PC-9 (cell line): ENCODE measurements at regions not wholly inside any gene's neighbourhood (a gene's known extent, or its start where the extent isn't known, plus 50 kb on each side); places are given as distances from the start of the nearest gene placed in this dataset.

Experiments used
- BruUV-seq: library from RNA; stranded (reverse); fragments of 400-500 nt; replicated peaks from 2 replicates; lab custom pipeline; 2021; lab: Mats Ljungman, UMichigan
- CTCF ChIA-PET: fragments of 300-600 bp; sonication (Branson Sonifier 250); formaldehyde crosslinking; loops from one replicate; lab custom pipeline; 2022; ENCODE audit warnings: antibody characterized with exemption; lab: Charles Lee
- POLR2A ChIA-PET: fragments of 300-600 bp; sonication (Branson Sonifier 250); formaldehyde crosslinking; loops from one replicate; lab custom pipeline; 2022; ENCODE audit warnings: antibody characterized with exemption; ENCODE audit not compliant: unreplicated experiment; lab: Charles Lee
- DNase-seq, 2 experiments: peaks; one replicate each; pipeline versions ENCODE4 v3.0.0 to v3.0.0-alpha.2; 2015 to 2022; ENCODE audit warnings: mixed read lengths in 1 of 2
- H2AFZ ChIP-seq: fragments of 200-600 bp; sonication (generic); 2 replicates; pipeline ENCODE4 v1.8.1; 2017; ENCODE audit warnings: antibody characterized with exemption
- H3F3A ChIP-seq: fragments of 200-600 bp; sonication (generic); 2 replicates; pipeline ENCODE4 v1.8.1; 2017; ENCODE audit warnings: antibody characterized with exemption, mild to moderate bottlenecking, low read depth; ENCODE audit not compliant: insufficient read depth
- H3K27ac ChIP-seq: fragments of 200-600 bp; sonication (generic); 2 replicates; pipeline ENCODE4 v1.6.1; 2016; ENCODE audit warnings: mixed run types
- H3K27me3 ChIP-seq: fragments of 200-600 bp; sonication (generic); 2 replicates; pipeline ENCODE4 v1.6.1; 2016; ENCODE audit warnings: low read depth, mixed run types; ENCODE audit not compliant: insufficient read depth
- H3K36me3 ChIP-seq: fragments of 200-600 bp; sonication (generic); 2 replicates; pipeline ENCODE4 v1.6.1; 2016; ENCODE audit warnings: low read depth, mixed run types
- H3K4me1 ChIP-seq: fragments of 200-600 bp; sonication (generic); replicated peaks from 2 replicates; pipeline ENCODE4 v1.6.1; 2016; ENCODE audit warnings: mixed run types; ENCODE audit not compliant: insufficient read depth
- H3K4me2 ChIP-seq: fragments of 200-600 bp; sonication (generic); 2 replicates; pipeline ENCODE4 v1.6.1; 2017; ENCODE audit warnings: mixed run types
- H3K4me3 ChIP-seq: fragments of 200-600 bp; sonication (generic); 2 replicates; pipeline ENCODE4 v1.6.1; 2016; ENCODE audit warnings: mixed run types
- H3K79me2 ChIP-seq: fragments of 200-600 bp; sonication (generic); 2 replicates; pipeline ENCODE4 v1.6.1; 2017; ENCODE audit warnings: low read depth, mixed run types
- H3K9me2 ChIP-seq: fragments of 200-600 bp; sonication (generic); 2 replicates; pipeline ENCODE4 v1.8.1; 2017; ENCODE audit warnings: mild to moderate bottlenecking; ENCODE audit not compliant: insufficient read depth
- H3K9me3 ChIP-seq: fragments of 200-600 bp; sonication (generic); 2 replicates; pipeline ENCODE4 v1.8.1; 2016; ENCODE audit warnings: low read depth; ENCODE audit not compliant: insufficient read depth
- H4K20me1 ChIP-seq: fragments of 200-600 bp; sonication (generic); 2 replicates; pipeline ENCODE4 v1.8.1; 2017; ENCODE audit not compliant: insufficient read depth
- CTCF ChIP-seq: fragments of 200-600 bp; sonication (generic); conservative IDR thresholded peaks from 2 replicates; pipeline ENCODE4 v1.6.1; 2017; ENCODE audit warnings: mixed run types, antibody characterized with exemption, mild to moderate bottlenecking, moderate library complexity
- EZH2 ChIP-seq: fragments of 200-600 bp; sonication (generic); IDR thresholded peaks from 2 replicates; pipeline ENCODE4 v1.8.0; 2017; ENCODE audit warnings: antibody characterized with exemption, low read depth
- intact Hi-C: fragments of 100-400 bp; cut with micrococcal nuclease; formaldehyde crosslinking; loops from one replicate; pipeline ENCODE4 v1.10.0; 2022; ENCODE audit not compliant: unreplicated experiment

- H3K4me1 ChIP-seq: no peaks in the 10 kb centered on the region
- no peaks in the 10 kb centered on the region for H3F3A ChIP-seq
- no peaks in the 10 kb centered on the region for H3K9me2 ChIP-seq
- no peak overlapping the region for H3K4me3 ChIP-seq
- H3K4me2 ChIP-seq: no peak overlapping the region
- intact Hi-C loops: no loop called here
- no peaks in the 10 kb centered on the region for H3K9me3 ChIP-seq
- no peak for TF ChIP-seq CTCF
- no peak for TF ChIP-seq EZH2
- peak in 1 of 2 experiments; percentile 38 for DNase-seq
- POLR2A ChIA-PET: no interaction called here
- CTCF ChIA-PET: no interaction called here
- H3K36me3 ChIP-seq: no peaks in the 10 kb centered on the region
- BruUV-seq: no TSS peak
- no peak overlapping the region for H3K27ac ChIP-seq
- H3K79me2 ChIP-seq: no peaks in the 10 kb centered on the region
- no peaks in the 10 kb centered on the region for H4K20me1 ChIP-seq
- H3K27me3 ChIP-seq: no peaks in the 10 kb centered on the region
- no peak overlapping the region; the same call in 1 of the 2 replicates for H2AFZ ChIP-seq
Measured at GRCh38 chr12:28987538-28988324, 161.3 kb upstream of the FAR2 start.

GRCh38 chr12:28988325-28988704, 160.8 kb upstream of the FAR2 start:
- POLR2A ChIA-PET: no interaction called here
- intact Hi-C loops: no loop called here
- TF ChIP-seq CTCF (no peak), EZH2 (no peak)

GRCh38 chr12:28991626-28992025, 157.5 kb upstream of the FAR2 start:
- Histone ChIP-seq H3K9me2 (no peaks in the 10 kb centered on the region), H3K79me2 (no peaks in the 10 kb centered on the region), H3K27ac (no peak overlapping the region), H3K27me3 (no peaks in the 10 kb centered on the region), H3K4me1 (no peaks in the 10 kb centered on the region), H3K4me3 (no peak overlapping the region), H4K20me1 (no peaks in the 10 kb centered on the region), H3K36me3 (no peaks in the 10 kb centered on the region), H2AFZ (no peak overlapping the region), H3K4me2 (no peak overlapping the region), H3K9me3 (no peaks in the 10 kb centered on the region), H3F3A (no peaks in the 10 kb centered on the region)
- no TSS peak for BruUV-seq
- TF ChIP-seq CTCF (no peak), EZH2 (no peak)
- ChIA-PET POLR2A (no interaction called here), CTCF (no interaction called here)
- intact Hi-C loops: loop anchor here (10.0 kb wide), 2 partner anchors 107 to 627 kb away; no protein-coding TSS in a partner anchor
- no peak for DNase-seq

More at GRCh38 chr12:28988325-28988704, 160.8 kb upstream of the FAR2 start:
- H3K36me3 ChIP-seq: no peaks in the 10 kb centered on the region
- H3K4me2 ChIP-seq: no peak overlapping the region
- no peak overlapping the region for H3K4me3 ChIP-seq
- no peaks in the 10 kb centered on the region for H4K20me1 ChIP-seq
- no peaks in the 10 kb centered on the region for H3K9me2 ChIP-seq
- no peak overlapping the region for H2AFZ ChIP-seq
- no peaks in the 10 kb centered on the region for H3F3A ChIP-seq
- BruUV-seq: no TSS peak
- no peaks in the 10 kb centered on the region for H3K79me2 ChIP-seq
- no peaks in the 10 kb centered on the region for H3K4me1 ChIP-seq
- CTCF ChIA-PET: no interaction called here
- H3K27me3 ChIP-seq: no peaks in the 10 kb centered on the region
- DNase-seq: no peak
- no peak overlapping the region for H3K27ac ChIP-seq
- no peaks in the 10 kb centered on the region for H3K9me3 ChIP-seq
